Right lobe of liver (tissue), 4 donors: ENCODE measurements at regions not wholly inside any gene's neighbourhood (a gene's known extent, or its start where the extent isn't known, plus 50 kb on each side); places are given as distances from the start of the nearest gene placed in this dataset.

Experiments used
- CTCF ChIP-seq, 4 donors: fragments of 200-600 bp in 3 of 4; fragments of 450-650 bp in 1 of 4; IDR thresholded peaks; one replicate each; pipeline versions ENCODE4 v1.5.1 to v1.8.0; 2016 to 2022; ENCODE audit warnings: antibody characterized with exemption in 4 of 4, mild to moderate bottlenecking in 2 of 4
- POLR2A ChIP-seq: fragments of 450-650 bp; IDR thresholded peaks from one replicate; pipeline ENCODE4 v1.6.1; 2017; ENCODE audit warnings: antibody characterized with exemption, mild to moderate bottlenecking
- donor health status: DM: no; HTN: no; CAD: no.
- donor health status: DM: no; HTN: no; CAD: no.
- donor health status: DM: no; HTN: yes; CAD: no.

- TF ChIP-seq POLR2A (no peak), CTCF (IDR thresholded peaks at IDR 0.05) (no peak)
Measured at GRCh38 chr22:27004434-27004833, 347.0 kb downstream of the MIAT start.
